Chondrocyte (in vitro differentiated cells): ENCODE measurements at regions not wholly inside any gene's neighbourhood (a gene's known extent, or its start where the extent isn't known, plus 50 kb on each side); places are given as distances from the start of the nearest gene placed in this dataset.
A peak's percentile ranks its signal among the peaks of the same experiment; 100 is the strongest.

ENCODE experiments used
- DNase-seq: peaks from one replicate; pipeline ENCODE4 v3.0.0; 2021; ENCODE audit warnings: mixed read lengths, low spot score
- H3K27ac Mint-ChIP-seq: one replicate; pipeline ENCODE4 v1.8.0; 2021; ENCODE audit warnings: mild to moderate bottlenecking, moderate library complexity, mixed read lengths; ENCODE audit not compliant: unreplicated experiment
- H3K27me3 Mint-ChIP-seq: 2 replicates; pipeline ENCODE4 v1.8.0; 2021; ENCODE audit warnings: low read depth, mixed read lengths
- H3K36me3 Mint-ChIP-seq: 2 replicates; pipeline ENCODE4 v1.8.0; 2021; ENCODE audit warnings: low read depth, mixed read lengths
- H3K4me1 Mint-ChIP-seq: 2 replicates; pipeline ENCODE4 v1.8.0; 2021; ENCODE audit warnings: low read depth, mild to moderate bottlenecking, mixed read lengths
- H3K4me3 Mint-ChIP-seq: one replicate; pipeline ENCODE4 v1.8.0; 2021; ENCODE audit warnings: mild to moderate bottlenecking, moderate library complexity, mixed read lengths; ENCODE audit not compliant: unreplicated experiment
- H3K9me3 Mint-ChIP-seq: 2 replicates; pipeline ENCODE4 v1.8.0; 2021; ENCODE audit warnings: low read depth, mixed read lengths
- CTCF ChIP-seq: fragments of 200-600 bp; sonication (generic); IDR thresholded peaks from 2 replicates; pipeline ENCODE4 v1.5.0; 2021; ENCODE audit warnings: antibody characterized with exemption, mild to moderate bottlenecking, moderate library complexity

- Mint-ChIP-seq H3K4me3 (no peak overlapping the region), H3K27me3 (no peaks in the 10 kb centered on the region), H3K36me3 (no peaks in the 10 kb centered on the region), H3K4me1 (peaks cover 3% of the 10 kb centered on the region), H3K9me3 (peaks cover 9% of the 10 kb centered on the region), H3K27ac (no peak overlapping the region)
- no peak for TF ChIP-seq CTCF
- no peak for DNase-seq
Observed at GRCh38 chrX:98548519-98548918, 1664.8 kb downstream of the RPA4 start.

- Mint-ChIP-seq H3K27ac (no peak overlapping the region), H3K4me3 (no peak overlapping the region), H3K36me3 (no peaks in the 10 kb centered on the region), H3K4me1 (peaks cover 4% of the 10 kb centered on the region), H3K9me3 (peaks cover 8% of the 10 kb centered on the region), H3K27me3 (peaks cover 1% of the 10 kb centered on the region)
- DNase-seq, result no peak
- no peak for TF ChIP-seq CTCF
Observed at GRCh38 chrX:98568795-98569194, 1685.1 kb downstream of the RPA4 start.

DNA sequence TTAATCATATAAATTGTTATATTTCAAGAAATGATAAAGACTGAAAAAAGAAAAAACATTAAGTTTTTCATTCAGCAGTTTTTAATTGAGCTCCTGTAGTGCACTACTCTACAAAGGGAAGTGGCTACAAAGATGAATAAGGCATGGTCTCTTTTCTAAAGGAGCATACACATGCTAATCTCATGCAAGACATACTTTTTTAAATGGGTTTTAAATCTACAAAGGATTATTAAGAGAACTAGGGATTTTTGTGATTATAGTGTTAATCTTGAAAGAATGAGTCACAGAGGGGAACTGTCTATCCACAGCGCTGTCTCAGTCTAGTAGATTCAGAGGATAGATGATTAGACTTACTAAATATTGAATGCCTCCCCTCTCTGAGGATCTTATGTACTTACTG, 1722.2 kb downstream of the RPA4 start:
- H3K4me1 Mint-ChIP-seq, result peaks cover 46% of the 10 kb centered on the region
- TF ChIP-seq CTCF, result no peak
- H3K36me3 Mint-ChIP-seq, result no peaks in the 10 kb centered on the region
- no peaks in the 10 kb centered on the region for H3K27me3 Mint-ChIP-seq
- DNase-seq, result no peak
- no peak overlapping the region for H3K4me3 Mint-ChIP-seq
- H3K9me3 Mint-ChIP-seq, result peaks cover 6% of the 10 kb centered on the region
- H3K27ac Mint-ChIP-seq, result no peak overlapping the region

DNA sequence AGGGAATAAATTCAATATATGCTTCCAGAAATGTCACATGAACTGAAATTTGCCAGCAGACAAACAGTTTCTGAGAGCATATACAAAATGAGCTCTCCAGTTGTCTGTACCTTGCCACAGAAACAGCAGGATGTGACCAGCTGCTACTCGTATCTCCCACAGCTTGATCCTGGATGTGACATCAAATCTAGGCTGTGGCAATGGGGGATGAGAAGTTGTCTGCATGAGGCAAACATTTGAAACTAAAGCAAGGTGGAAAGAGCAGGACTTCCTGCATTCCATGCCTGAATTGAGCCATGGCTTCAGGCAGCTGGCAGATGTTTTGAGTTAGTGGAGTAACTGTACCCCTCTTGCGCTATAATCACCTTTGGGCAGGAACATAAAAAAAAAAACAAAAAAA, 1724.0 kb downstream of the RPA4 start:
- H3K27ac Mint-ChIP-seq, result peak overlapping the region; percentile 23
- no peaks in the 10 kb centered on the region for H3K36me3 Mint-ChIP-seq
- peaks cover 3% of the 10 kb centered on the region for H3K9me3 Mint-ChIP-seq
- no peak for TF ChIP-seq CTCF
- H3K4me3 Mint-ChIP-seq, result no peak overlapping the region
- peaks cover 64% of the 10 kb centered on the region for H3K4me1 Mint-ChIP-seq
- H3K27me3 Mint-ChIP-seq, result no peaks in the 10 kb centered on the region
- DNase-seq, result no peak

GRCh38 chrX:98627645-98628044, 1743.9 kb downstream of the RPA4 start:
- no peak overlapping the region for H3K4me3 Mint-ChIP-seq

More at GRCh38 chrX:98627645-98628044, 1743.9 kb downstream of the RPA4 start:
- Mint-ChIP-seq H3K9me3 (no peaks in the 10 kb centered on the region), H3K4me1 (no peaks in the 10 kb centered on the region), H3K36me3 (no peaks in the 10 kb centered on the region), H3K27ac (no peak overlapping the region), H3K27me3 (no peaks in the 10 kb centered on the region)
- DNase-seq, result no peak
- no peak for TF ChIP-seq CTCF
